Brain microvascular endothelial cell (primary cell): ENCODE measurements at regions not wholly inside any gene's neighbourhood (a gene's known extent, or its start where the extent isn't known, plus 50 kb on each side); places are given as distances from the start of the nearest gene placed in this dataset.
"Not testable (repeated sequence)": the region's sequence is repeated elsewhere in the genome, so short reads cannot be mapped to it uniquely, and the experiment has no call there.

Experiments
- DNase-seq: peaks from one replicate; pipeline ENCODE4 v3.0.0-alpha.2; 2020
- H3K27ac ChIP-seq: fragments of 250-450 bp; sonication (Bioruptor Pico); 2 replicates; pipeline ENCODE4 v1.5.1; 2020; ENCODE audit warnings: mild to moderate bottlenecking, moderate library complexity
- H3K27me3 ChIP-seq: fragments of 250-450 bp; sonication (Bioruptor Pico); replicated peaks from 2 replicates; pipeline ENCODE4 v1.5.1; 2020; ENCODE audit warnings: mild to moderate bottlenecking
- H3K36me3 ChIP-seq: fragments of 250-450 bp; sonication (Bioruptor Pico); replicated peaks from 2 replicates; pipeline ENCODE4 v1.5.1; 2020; ENCODE audit warnings: mild to moderate bottlenecking
- H3K4me3 ChIP-seq: 2 replicates; pipeline ENCODE4 v1.5.1; 2011; ENCODE audit warnings: low read depth, mild to moderate bottlenecking, control low read depth, low read length, moderate library complexity
- CTCF ChIP-seq: IDR thresholded peaks from 2 replicates; pipeline ENCODE4 v1.5.1; 2011; ENCODE audit warnings: low read depth, mild to moderate bottlenecking, moderate library complexity, low read length, control low read depth, inconsistent platforms; ENCODE audit errors: missing control alignments
- in situ Hi-C: cut with HindIII; loops from 2 replicates; pipeline ENCODE4 v1.10.0; 2017; ENCODE audit warnings: low sequenced_read_pairs, low pct_ligation_motif_present

GRCh38 chr5:179406031-179406961, 61.0 kb upstream of the ADAMTS2 start:
- DNase-seq = peak; percentile 27
- in situ Hi-C loops = no loop called here
- no peaks in the 10 kb centered on the region for H3K36me3 ChIP-seq
- no peak overlapping the region for H3K27ac ChIP-seq
- no peaks in the 10 kb centered on the region for H3K27me3 ChIP-seq
- H3K4me3 ChIP-seq = no peak overlapping the region
- TF ChIP-seq CTCF = no peak

GRCh38 chr5:179405426-179406030, 60.3 kb upstream of the ADAMTS2 start:
- Histone ChIP-seq H3K27ac (no peak overlapping the region), H3K4me3 (no peak overlapping the region), H3K27me3 (no peaks in the 10 kb centered on the region), H3K36me3 (no peaks in the 10 kb centered on the region)
- DNase-seq = no peak
- in situ Hi-C loops = no loop called here
- TF ChIP-seq CTCF = no peak

GRCh38 chr5:179405054-179405416, 59.8 kb upstream of the ADAMTS2 start:
- H3K4me3 ChIP-seq = no peak overlapping the region
- no peak for TF ChIP-seq CTCF
- no peaks in the 10 kb centered on the region for H3K27me3 ChIP-seq
- in situ Hi-C loops = no loop called here
- no peak overlapping the region for H3K27ac ChIP-seq
- DNase-seq = no peak
- H3K36me3 ChIP-seq = no peaks in the 10 kb centered on the region

DNA sequence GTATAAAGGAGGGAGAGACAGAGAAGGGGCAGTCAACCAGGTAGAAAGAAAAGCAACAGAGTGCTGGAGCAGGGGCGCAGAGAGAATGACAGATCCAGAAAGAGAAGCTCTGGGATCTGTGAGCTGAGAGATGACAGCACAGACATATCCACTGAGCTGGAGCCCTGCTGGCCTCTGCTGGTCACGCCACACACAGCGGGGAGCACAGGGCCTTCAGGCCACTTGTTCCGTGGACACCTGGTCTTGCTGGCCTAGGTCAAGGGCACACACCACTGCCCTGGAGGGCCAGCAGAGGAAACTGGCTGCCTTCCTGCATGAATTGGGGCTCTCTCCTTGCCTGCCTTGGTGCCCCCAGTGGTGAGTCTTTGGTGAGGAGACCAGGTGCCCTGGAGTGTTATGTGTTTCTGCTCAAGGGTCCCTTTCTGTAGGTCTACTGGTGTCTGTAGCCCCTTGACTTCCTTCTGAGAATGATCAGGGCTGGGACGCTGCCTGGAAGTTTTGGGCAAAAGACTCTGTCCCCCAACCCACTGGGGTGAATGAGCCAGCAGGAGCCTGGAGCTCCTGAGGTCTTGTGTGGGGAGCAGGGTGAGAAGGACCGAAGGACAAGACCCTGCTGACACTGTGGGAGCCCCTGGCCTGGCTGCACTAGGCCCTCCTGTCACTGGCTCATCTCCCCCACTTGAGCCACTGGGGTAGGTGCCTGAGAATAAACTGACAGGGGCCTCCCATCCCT, 59.2 kb upstream of the ADAMTS2 start:
- TF ChIP-seq CTCF = peak; percentile 54
- H3K4me3 ChIP-seq = no peak overlapping the region
- DNase-seq = peak; percentile 32
- no peaks in the 10 kb centered on the region for H3K36me3 ChIP-seq
- no peaks in the 10 kb centered on the region for H3K27me3 ChIP-seq
- in situ Hi-C loops = no loop called here
- H3K27ac ChIP-seq = no peak overlapping the region

DNA sequence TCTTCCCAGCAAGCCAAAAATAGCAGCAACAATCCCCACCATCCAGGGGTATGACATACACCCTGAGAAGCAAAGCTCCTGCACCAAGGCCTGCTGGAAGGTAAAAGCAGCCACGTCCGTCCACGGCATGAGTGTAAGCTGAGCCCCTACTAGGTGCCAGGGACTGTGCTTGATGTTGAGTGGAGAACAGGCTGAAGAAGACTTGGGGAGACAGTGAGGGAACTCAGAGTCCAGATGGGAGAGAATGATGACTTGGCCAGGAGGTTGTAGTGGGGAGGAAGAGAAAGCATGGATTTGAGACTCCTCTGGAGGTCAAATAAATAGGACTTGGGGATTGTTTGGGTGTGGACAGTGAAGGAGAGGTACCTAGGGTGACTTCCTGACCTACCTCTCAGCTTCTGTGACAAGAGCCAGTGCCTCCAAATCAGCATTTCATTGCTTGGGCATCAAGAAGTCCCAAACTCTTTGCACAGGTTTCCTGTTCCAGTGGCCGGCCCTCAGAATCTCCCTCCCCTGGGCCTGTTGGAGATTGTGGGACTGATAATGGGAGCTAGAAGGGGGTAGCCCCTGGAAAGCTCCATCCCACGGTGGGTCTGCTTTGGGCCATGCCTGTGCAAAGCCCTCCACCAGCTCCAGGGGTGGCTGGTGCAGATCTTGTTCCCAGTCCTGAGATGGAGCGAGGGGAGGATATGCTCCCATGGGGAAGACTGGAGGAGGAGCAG, 58.3 kb upstream of the ADAMTS2 start:
- H3K27me3 ChIP-seq = no peaks in the 10 kb centered on the region
- H3K36me3 ChIP-seq = no peaks in the 10 kb centered on the region
- TF ChIP-seq CTCF = no peak
- DNase-seq = no peak
- H3K4me3 ChIP-seq = no peak overlapping the region
- no peak overlapping the region for H3K27ac ChIP-seq
- in situ Hi-C loops = no loop called here

GRCh38 chr5:179400435-179400834, 55.2 kb upstream of the ADAMTS2 start:
- H3K27ac ChIP-seq, H3K4me3 ChIP-seq: not testable (repeated sequence)

More at GRCh38 chr5:179400435-179400834, 55.2 kb upstream of the ADAMTS2 start:
- H3K36me3 ChIP-seq, H3K27me3 ChIP-seq, DNase-seq, in situ Hi-C loops: not testable (repeated sequence)
